ENCODE measurements at regions not wholly inside any gene's neighbourhood (a gene's known extent, or its start where the extent isn't known, plus 50 kb on each side); places are given as distances from the start of the nearest gene placed in this dataset.
"Not testable (repeated sequence)": the region's sequence is repeated elsewhere in the genome, so short reads cannot be mapped to it uniquely, and the experiment has no call there.

GRCh38 chr1:55517036-55517435 lies 301.9 kb upstream of the USP24 start:
- DNase-seq: no peak

DNA sequence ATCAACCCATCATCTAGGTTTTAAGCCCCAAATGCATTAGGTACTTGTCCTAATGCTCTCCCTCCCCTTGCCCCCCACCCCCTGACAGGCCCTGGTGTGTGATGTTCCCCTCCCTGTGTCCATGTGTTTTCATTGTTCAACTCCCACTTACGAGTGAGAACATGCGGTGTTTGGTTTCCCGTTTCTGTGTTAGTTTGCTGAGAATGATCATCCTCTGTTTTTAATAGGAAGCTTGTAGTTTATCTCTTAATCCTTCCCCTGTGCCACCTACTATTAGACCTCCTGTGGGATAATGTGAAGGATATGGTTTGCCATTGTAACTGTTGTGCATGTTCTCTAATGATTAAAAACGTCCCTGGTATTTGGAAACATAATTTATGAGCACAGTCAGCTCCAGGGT lies 299.4 kb upstream of the USP24 start:
- DNase-seq: not testable (repeated sequence)

DNA sequence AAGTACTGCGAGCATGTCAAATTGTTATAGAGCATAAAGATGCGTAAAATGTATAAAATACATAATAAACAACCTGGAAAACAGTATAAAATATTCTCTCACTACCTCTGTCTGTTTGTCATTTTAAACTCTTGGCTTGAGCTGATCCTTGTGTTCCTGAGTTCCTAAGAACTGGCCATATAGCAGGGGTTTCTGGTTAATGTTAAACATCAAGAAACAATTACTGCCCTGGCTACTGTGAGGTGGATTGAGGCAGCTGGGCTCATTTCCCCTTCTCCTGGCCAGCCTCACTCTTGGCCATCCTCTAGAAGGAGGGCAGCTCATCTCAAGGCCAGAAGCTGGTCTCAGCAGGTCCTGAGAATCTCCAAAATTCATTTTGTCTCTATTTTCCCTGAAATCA lies 297.3 kb upstream of the USP24 start:
- no peak for DNase-seq

DNA sequence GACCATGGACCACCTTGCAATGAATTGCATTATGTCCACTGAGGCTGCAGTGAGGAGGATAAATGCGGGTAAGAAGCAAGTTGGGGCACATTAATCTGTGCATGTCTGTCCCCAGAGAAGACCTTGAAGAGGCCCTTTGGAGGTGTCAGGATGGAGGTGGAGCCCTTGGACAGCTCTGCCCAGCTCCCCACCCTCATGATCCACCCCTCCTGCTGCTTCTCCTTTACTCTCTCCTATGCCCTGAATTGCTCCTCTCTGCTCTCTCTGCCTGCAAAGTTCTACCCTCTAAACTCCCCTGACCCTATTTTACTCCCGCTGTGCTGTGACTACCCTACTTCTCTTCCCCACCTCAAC lies 292.4 kb upstream of the USP24 start:
- DNase-seq: no peak

DNA sequence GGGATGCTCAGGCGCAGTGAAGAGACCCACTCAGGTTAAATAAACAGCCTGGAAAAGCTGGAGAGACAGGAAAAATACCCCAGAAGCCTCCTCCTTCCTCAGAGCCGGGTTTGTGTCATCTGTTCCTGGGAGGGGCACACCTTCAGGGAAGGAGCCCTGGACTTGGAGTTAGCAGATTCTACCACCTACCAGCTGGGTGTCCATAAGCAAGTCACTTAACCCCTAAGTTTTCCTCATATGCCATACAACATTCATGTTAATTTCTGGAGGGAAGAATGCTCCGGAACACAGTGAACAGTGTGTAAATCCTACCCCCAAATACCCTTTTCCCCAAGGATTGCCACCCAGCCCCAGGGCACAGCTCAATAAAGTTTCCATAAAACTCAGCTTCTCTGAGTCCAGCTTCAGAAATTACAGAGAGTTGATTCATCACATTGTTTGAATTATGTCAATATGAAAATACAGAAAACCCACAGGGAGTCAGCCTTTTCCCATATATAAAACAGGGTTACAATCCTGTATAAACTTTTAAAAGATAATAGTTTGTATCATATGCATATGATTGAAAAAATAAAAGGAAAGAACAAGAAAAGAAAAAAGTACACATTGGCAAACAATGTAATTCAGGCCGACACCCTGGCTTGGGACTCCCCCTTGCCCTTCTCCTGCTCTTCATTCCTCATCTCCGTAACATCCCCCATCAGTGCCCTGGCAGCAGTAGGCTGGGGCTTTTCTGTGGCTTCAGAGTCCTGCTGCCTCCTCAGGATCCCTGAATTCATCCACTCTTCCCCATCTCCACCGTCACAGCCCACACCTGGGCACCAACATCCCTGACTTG lies 291.8 kb upstream of the USP24 start:
- no peak for DNase-seq

- DNase-seq: no peak
These were observed 290.2 kb upstream of the USP24 start for GRCh38 chr1:55505326-55505725.

GRCh38 chr1:55504306-55504731 lies 289.2 kb upstream of the USP24 start:
- DNase-seq: no peak

- DNase-seq: no peak
These were observed 288.6 kb upstream of the USP24 start for GRCh38 chr1:55503663-55504305.

DNA sequence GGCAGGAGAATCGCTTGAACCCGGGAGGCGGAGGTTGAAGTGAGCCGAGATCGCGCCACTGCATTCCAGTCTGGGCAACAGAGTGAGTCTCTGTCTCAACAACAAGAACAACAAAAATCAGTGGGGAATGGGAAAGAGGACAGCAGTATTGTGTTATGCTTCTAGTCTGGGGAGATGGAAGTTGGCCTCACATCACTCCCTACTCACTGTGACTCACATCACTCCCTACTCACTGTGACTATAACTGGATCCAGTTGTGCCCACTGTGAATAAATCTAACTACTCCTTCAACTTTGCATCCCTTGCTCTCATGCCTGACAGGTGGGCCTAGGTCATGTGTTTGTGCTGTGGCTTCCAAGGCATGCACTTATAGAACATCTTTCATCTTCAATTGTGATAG lies 285.4 kb upstream of the USP24 start:
- no peak for DNase-seq

- no peak for DNase-seq
These were observed 275.4 kb upstream of the USP24 start for GRCh38 chr1:55490547-55490946.

GRCh38 chr1:55484173-55484572 lies 269.0 kb upstream of the USP24 start:
- no peak for DNase-seq

DNA sequence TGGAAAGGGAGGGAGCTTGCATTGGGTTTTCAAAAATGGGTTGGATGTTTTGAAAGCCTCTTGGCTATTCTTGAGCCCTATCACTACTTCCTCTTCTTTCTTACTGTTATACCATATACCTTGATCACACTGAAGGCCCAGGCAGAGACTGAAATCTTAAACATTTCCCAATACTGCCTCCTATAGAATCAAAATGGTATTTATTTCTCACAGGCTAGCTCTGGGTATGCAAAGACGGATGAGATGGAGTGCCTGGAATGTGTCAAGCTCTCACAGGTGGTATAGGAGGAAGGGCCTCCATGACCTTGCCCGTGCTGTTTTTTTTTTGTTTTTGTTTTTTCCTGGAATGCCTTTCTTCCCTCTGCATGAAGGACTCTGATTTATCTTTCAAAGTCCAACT lies 268.4 kb upstream of the USP24 start:
- DNase-seq: no peak

DNA sequence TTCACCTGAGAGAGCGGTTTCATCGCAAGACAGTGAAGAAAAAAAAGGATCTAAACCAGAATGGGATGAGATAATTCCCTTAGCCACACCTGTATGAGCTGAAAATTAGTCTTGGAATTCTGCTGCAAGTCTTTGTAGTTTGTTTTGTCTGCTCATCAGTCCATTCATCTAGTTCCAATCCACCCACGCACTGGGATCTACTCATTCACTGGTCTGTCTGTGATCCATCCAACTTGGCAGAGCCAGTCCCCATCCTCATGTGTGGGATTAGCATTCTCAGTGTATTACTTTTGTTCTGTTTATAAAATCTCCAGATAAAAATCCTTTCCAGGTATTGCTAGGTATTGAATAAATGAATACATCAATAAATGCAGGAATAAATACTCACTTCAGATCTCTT lies 266.5 kb upstream of the USP24 start:
- DNase-seq: no peak

DNA sequence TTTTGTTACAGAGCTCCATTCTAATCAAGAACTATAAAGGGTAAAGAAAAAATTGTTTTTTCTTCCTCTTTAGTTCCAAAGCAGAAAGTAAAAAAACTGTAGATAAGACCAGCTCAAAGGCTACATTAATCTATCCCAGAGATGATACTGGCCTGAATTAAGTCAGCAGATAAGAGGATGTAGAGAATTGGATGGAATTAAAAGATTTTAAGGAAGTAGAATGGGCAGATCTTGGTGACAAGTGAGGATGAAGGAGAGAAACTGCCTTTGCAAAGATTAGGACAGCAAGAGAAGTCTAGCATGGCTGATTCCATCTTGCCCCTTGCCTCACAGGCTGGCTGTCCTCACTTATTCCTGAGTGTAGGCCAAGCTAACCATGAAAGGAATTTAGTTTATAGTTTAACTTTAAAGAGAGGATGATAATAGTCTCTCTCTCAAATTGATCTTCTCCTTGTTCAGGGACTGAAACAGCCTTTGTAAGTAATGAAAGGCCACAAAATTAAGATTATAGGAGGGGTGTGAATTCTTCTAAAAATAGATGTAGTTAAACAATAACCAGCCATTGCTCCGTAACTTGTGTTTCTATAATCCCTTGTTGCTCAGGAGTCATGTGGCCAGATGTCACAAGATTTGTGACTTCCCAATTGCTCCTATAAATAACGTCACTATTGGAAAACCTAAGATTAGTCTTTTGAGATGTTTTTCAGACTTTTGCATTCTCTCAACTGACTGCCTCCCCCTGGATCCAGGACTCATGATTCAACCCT lies 265.0 kb upstream of the USP24 start:
- DNase-seq: no peak

DNA sequence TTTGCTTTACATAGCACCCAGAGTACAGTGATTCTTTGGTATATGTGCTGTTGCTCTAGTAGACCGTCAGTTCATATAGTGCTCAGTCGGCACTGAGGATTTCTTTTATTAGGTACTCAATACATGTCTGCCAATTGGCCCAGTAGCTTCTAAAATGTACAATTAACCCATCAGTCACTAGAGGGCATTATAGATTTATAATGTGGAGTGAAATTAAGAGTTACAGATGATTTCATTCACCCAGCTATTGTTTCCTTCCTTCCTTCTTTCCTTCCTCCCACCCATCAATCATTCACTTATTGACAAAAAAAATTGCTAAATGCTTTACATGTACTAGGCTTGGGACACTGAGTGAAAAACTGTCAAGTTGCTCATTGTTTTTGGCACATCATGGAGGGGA lies 263.6 kb upstream of the USP24 start:
- DNase-seq: no peak

- no peak for DNase-seq
These were observed 262.8 kb upstream of the USP24 start for GRCh38 chr1:55477953-55478352.

DNA sequence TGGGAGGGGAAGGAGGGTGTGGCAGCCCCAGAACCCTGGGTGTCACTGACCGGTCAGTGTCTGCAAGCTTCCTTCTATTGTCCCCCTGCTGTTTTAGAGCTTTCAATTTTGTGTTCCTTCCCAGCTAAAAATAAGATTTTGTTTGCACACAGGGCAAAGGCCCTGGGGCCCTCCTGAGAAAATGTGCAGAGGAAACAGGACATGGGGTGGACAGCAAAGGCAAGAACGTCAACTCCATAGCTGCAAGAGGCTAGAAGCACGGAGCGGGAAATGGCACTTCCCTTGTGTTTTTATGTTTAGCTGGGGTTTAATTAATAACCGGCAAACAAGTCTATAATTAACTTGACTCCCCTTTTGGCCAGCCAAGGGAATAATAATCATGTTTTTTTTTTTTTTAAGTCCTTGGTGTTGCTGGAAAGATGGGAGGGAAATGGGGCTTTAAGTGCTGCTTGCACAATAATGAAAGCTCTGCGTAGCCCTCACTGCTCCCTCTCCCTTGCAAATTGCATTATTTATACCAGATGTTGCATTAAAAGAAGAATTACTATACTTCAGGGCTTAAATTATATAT lies 261.4 kb upstream of the USP24 start:
- DNase-seq: no peak

DNA sequence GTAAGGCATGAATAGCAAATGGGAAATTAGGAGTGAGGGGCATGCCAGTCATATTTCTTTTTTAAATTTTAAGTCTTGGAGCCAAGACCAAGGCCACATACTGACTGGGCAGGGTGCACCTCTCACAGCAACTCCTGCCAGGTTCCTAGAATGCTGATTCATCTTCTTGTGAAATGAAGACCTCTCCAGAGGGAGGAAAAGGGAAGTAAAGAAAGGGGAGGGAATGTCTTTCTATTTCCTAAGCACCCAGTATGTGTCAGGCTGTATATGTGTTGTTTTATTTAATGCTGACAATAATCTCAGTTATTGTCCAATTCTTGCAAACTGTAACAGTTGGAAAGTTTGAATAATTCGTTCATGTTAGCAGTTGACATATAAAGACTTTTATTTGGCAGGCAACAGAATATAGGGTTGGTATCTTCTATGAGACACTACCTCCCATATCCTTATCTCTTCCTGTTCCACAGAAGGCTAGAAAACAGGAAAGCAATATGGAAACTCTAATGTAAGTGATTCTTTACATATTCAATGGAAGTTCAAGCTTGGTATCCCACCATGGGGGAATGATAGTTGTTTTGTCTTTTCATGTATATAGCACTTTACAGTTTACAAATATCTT lies 259.1 kb upstream of the USP24 start:
- no peak for DNase-seq

DNA sequence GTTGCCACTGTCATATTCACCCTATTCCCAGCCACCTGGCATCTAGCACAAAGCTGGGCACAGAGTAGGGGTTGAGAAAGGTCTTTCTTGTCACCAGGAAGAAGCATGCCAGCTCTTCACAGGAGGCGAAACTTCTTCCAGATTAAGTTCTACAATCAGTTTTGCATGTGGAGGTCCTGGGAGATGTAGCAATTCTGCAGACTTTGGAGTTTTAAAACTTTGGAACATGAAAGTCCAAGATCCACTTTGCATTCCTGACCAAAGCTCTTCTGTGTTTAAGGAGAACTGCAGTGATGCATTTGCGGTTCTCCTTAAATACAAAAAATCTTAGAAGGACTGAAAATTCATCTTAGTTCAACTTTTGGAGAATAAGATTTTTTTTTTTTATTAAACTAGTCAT lies 258.5 kb upstream of the USP24 start:
- no peak for DNase-seq

GRCh38 chr1:55472784-55473183 lies 257.6 kb upstream of the USP24 start:
- no peak for DNase-seq

GRCh38 chr1:55472115-55472514 lies 257.0 kb upstream of the USP24 start:
- no peak for DNase-seq

DNA sequence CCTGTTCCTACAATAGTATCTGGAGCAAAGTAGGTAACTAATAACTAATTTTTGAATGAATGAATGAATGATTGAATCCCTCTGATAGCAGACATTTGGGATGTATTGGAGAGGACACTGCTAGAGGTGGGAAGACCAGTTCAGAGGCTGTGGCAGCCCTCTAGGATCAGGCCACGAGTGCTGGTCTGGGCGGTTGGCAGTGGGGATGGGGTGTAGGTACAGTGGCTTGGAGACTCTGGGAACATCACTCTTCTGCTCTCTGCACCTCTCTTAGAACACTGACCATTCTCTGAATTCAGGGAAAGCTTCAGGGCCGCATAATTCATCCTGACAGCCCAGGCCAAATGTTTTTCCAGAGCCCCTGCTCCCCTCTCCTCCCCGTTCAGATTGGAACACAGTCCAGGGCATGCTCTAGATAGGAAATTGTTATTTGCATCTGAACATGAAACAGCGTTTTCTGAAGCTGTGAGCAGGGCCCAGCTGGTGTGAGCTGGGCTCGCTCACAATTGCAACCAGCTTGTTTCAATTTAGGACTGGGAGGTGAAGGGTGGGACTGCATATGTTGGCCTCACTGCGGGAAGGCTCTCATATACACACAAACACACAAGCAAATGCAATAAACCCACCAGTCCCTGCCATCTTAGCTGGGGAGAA lies 253.1 kb upstream of the USP24 start:
- DNase-seq: peak; percentile 55

- DNase-seq: no peak
These were observed 251.8 kb upstream of the USP24 start for GRCh38 chr1:55466921-55467320.
